HG02884 (cell line): ENCODE measurements at regions not wholly inside any gene's neighbourhood (a gene's known extent, or its start where the extent isn't known, plus 50 kb on each side); places are given as distances from the start of the nearest gene placed in this dataset.
"Not testable (repeated sequence)": the region's sequence is repeated elsewhere in the genome, so short reads cannot be mapped to it uniquely, and the experiment has no call there.

Experiments used
- ATAC-seq: cut with Tn5 transposase; IDR thresholded peaks from one replicate; pipeline ENCODE4 v1.9.1; 2021; ENCODE audit warnings: mild to moderate bottlenecking, moderate library complexity; ENCODE audit not compliant: unreplicated experiment

GRCh38 chrX:128992107-128992971 lies 531.0 kb downstream of the SMARCA1 start:
- no peak for ATAC-seq

- peak; percentile 75 for ATAC-seq
Observed at GRCh38 chrX:128975745-128976144, 547.5 kb downstream of the SMARCA1 start.

GRCh38 chrX:128973033-128973432 lies 550.3 kb downstream of the SMARCA1 start:
- ATAC-seq = no peak

- no peak for ATAC-seq
Observed at GRCh38 chrX:128961290-128961689, 562.0 kb downstream of the SMARCA1 start.

- ATAC-seq = not testable (repeated sequence)
Observed at GRCh38 chrX:128954697-128955096, 568.6 kb downstream of the SMARCA1 start.

- no peak for ATAC-seq
Observed at GRCh38 chrX:128931071-128931470, 592.2 kb downstream of the SMARCA1 start.

GRCh38 chrX:128929271-128930057 lies 593.8 kb downstream of the SMARCA1 start:
- no peak for ATAC-seq

GRCh38 chrX:128928636-128929035 lies 594.7 kb downstream of the SMARCA1 start:
- ATAC-seq = no peak

- no peak for ATAC-seq
Observed at GRCh38 chrX:128927363-128927762, 595.9 kb downstream of the SMARCA1 start.

- ATAC-seq = no peak
Observed at GRCh38 chrX:128906753-128907152, 616.5 kb downstream of the SMARCA1 start.

- ATAC-seq = no peak
Observed at GRCh38 chrX:128901018-128901417, 622.3 kb downstream of the SMARCA1 start.

- no peak for ATAC-seq
Observed at GRCh38 chrX:128897621-128898020, 625.7 kb downstream of the SMARCA1 start.

GRCh38 chrX:128891554-128891953 lies 631.7 kb downstream of the SMARCA1 start:
- no peak for ATAC-seq

GRCh38 chrX:128884430-128884829 lies 638.9 kb downstream of the SMARCA1 start:
- ATAC-seq = no peak

- no peak for ATAC-seq
Observed at GRCh38 chrX:128883650-128884049, 639.6 kb downstream of the SMARCA1 start.

GRCh38 chrX:128870361-128870760 lies 652.9 kb downstream of the SMARCA1 start:
- ATAC-seq = no peak

- no peak for ATAC-seq
Observed at GRCh38 chrX:128862557-128862956, 660.7 kb downstream of the SMARCA1 start.

- no peak for ATAC-seq
Observed at GRCh38 chrX:128848374-128848773, 674.9 kb downstream of the SMARCA1 start.

GRCh38 chrX:128846385-128846784 lies 676.9 kb downstream of the SMARCA1 start:
- no peak for ATAC-seq

- no peak for ATAC-seq
Observed at GRCh38 chrX:128818690-128819089, 704.6 kb downstream of the SMARCA1 start.

GRCh38 chrX:128816919-128817318 lies 706.4 kb downstream of the SMARCA1 start:
- ATAC-seq = no peak

- no peak for ATAC-seq
Observed at GRCh38 chrX:128807367-128807766, 715.9 kb downstream of the SMARCA1 start.
